HG03108 (cell line): ENCODE measurements at regions not wholly inside any gene's neighbourhood (a gene's known extent, or its start where the extent isn't known, plus 50 kb on each side); places are given as distances from the start of the nearest gene placed in this dataset.

ENCODE experiments used
- ATAC-seq: cut with Tn5 transposase; IDR thresholded peaks from one replicate; pipeline ENCODE4 v1.9.1; 2021; ENCODE audit warnings: moderate library complexity; ENCODE audit not compliant: unreplicated experiment

- ATAC-seq: no peak
These were observed 154.9 kb downstream of the TENT4A start for GRCh38 chr5:6868171-6868570.

- no peak for ATAC-seq
These were observed 155.5 kb downstream of the TENT4A start for GRCh38 chr5:6868575-6869215.

GRCh38 chr5:6869677-6870076 lies 156.4 kb downstream of the TENT4A start:
- no peak for ATAC-seq

GRCh38 chr5:6872441-6873160 lies 159.4 kb downstream of the TENT4A start:
- no peak for ATAC-seq

- ATAC-seq: no peak
These were observed 160.1 kb downstream of the TENT4A start for GRCh38 chr5:6873359-6873758.

GRCh38 chr5:6875376-6875775 lies 162.1 kb downstream of the TENT4A start:
- ATAC-seq: no peak

GRCh38 chr5:6877986-6878828 lies 165.0 kb downstream of the TENT4A start:
- ATAC-seq: no peak

GRCh38 chr5:6885581-6885980 lies 172.3 kb downstream of the TENT4A start:
- no peak for ATAC-seq

- no peak for ATAC-seq
These were observed 173.6 kb downstream of the TENT4A start for GRCh38 chr5:6886866-6887265.

- ATAC-seq: no peak
These were observed 175.8 kb downstream of the TENT4A start for GRCh38 chr5:6889030-6889429.

GRCh38 chr5:6899221-6899620 lies 186.0 kb downstream of the TENT4A start:
- no peak for ATAC-seq

- no peak for ATAC-seq
These were observed 187.3 kb downstream of the TENT4A start for GRCh38 chr5:6900247-6901227.

- no peak for ATAC-seq
These were observed 188.9 kb downstream of the TENT4A start for GRCh38 chr5:6902094-6902493.

- no peak for ATAC-seq
These were observed 189.4 kb downstream of the TENT4A start for GRCh38 chr5:6902597-6902996.

- no peak for ATAC-seq
These were observed 190.7 kb downstream of the TENT4A start for GRCh38 chr5:6903934-6904333.

- ATAC-seq: no peak
These were observed 191.6 kb downstream of the TENT4A start for GRCh38 chr5:6904860-6905259.

- no peak for ATAC-seq
These were observed 192.2 kb downstream of the TENT4A start for GRCh38 chr5:6905423-6905822.

GRCh38 chr5:6905883-6906282 lies 192.7 kb downstream of the TENT4A start:
- no peak for ATAC-seq

- ATAC-seq: no peak
These were observed 194.2 kb downstream of the TENT4A start for GRCh38 chr5:6907320-6907918.

- ATAC-seq: no peak
These were observed 196.7 kb downstream of the TENT4A start for GRCh38 chr5:6909901-6910300.
